TTC549 (cell line): ENCODE measurements at regions not wholly inside any gene's neighbourhood (a gene's known extent, or its start where the extent isn't known, plus 50 kb on each side); places are given as distances from the start of the nearest gene placed in this dataset.

ENCODE experiments used
- FAIRE-seq: peaks from 2 replicates; lab custom pipeline; 2012; peaks lifted over from hg19 to GRCh38; lab: Jason Lieb, UNC

- FAIRE-seq: no peak
These were observed 753.9 kb downstream of the TUSC7 start for GRCh38 chr3:117463276-117464115.

GRCh38 chr3:117471831-117472230, 762.3 kb downstream of the TUSC7 start:
- FAIRE-seq: no peak

GRCh38 chr3:117473981-117474538, 764.5 kb downstream of the TUSC7 start:
- no peak for FAIRE-seq

- FAIRE-seq: no peak
These were observed 767.0 kb downstream of the TUSC7 start for GRCh38 chr3:117476572-117476971.

GRCh38 chr3:117477214-117477755, 767.7 kb downstream of the TUSC7 start:
- FAIRE-seq: no peak

GRCh38 chr3:117479095-117479494, 769.5 kb downstream of the TUSC7 start:
- no peak for FAIRE-seq

- FAIRE-seq: no peak
These were observed 770.9 kb downstream of the TUSC7 start for GRCh38 chr3:117480525-117480924.

- FAIRE-seq: no peak
These were observed 771.4 kb downstream of the TUSC7 start for GRCh38 chr3:117480972-117481371.

- no peak for FAIRE-seq
These were observed 774.3 kb downstream of the TUSC7 start for GRCh38 chr3:117483839-117484238.

GRCh38 chr3:117485841-117486240, 776.3 kb downstream of the TUSC7 start:
- FAIRE-seq: no peak

GRCh38 chr3:117486719-117487716, 777.4 kb downstream of the TUSC7 start:
- FAIRE-seq: no peak

GRCh38 chr3:117488983-117489382, 779.4 kb downstream of the TUSC7 start:
- no peak for FAIRE-seq

- no peak for FAIRE-seq
These were observed 780.1 kb downstream of the TUSC7 start for GRCh38 chr3:117489663-117490079.

- FAIRE-seq: no peak
These were observed 781.1 kb downstream of the TUSC7 start for GRCh38 chr3:117490716-117491115.

GRCh38 chr3:117495620-117496019, 786.0 kb downstream of the TUSC7 start:
- FAIRE-seq: no peak

- FAIRE-seq: no peak
These were observed 789.8 kb downstream of the TUSC7 start for GRCh38 chr3:117499189-117499870.

GRCh38 chr3:117507958-117508357, 798.4 kb downstream of the TUSC7 start:
- FAIRE-seq: no peak

- FAIRE-seq: no peak
These were observed 800.3 kb downstream of the TUSC7 start for GRCh38 chr3:117509858-117510257.

GRCh38 chr3:117510396-117510795, 800.8 kb downstream of the TUSC7 start:
- no peak for FAIRE-seq

GRCh38 chr3:117512975-117513374, 803.4 kb downstream of the TUSC7 start:
- no peak for FAIRE-seq

GRCh38 chr3:117515309-117515708, 805.7 kb downstream of the TUSC7 start:
- no peak for FAIRE-seq

GRCh38 chr3:117518364-117518763, 808.8 kb downstream of the TUSC7 start:
- no peak for FAIRE-seq
